OCI-LY3 (cell line): ENCODE measurements at regions not wholly inside any gene's neighbourhood (a gene's known extent, or its start where the extent isn't known, plus 50 kb on each side); places are given as distances from the start of the nearest gene placed in this dataset.

Source experiments
- H2AFZ ChIP-seq: fragments of 200-600, 300-600 bp; shearing (Covaris generic); 2 replicates; pipeline ENCODE4 v1.6.0; 2014; ENCODE audit warnings: antibody characterized with exemption, low read depth, low read length
- H3K27ac ChIP-seq: fragments of 200-600, 300-600 bp; sonication (generic); 2 replicates; pipeline ENCODE4 v1.5.1; 2014; ENCODE audit warnings: mild to moderate bottlenecking, low read length, moderate library complexity, mixed read lengths
- H3K27me3 ChIP-seq: fragments of 200-600, 300-600 bp; sonication (generic); 2 replicates; pipeline ENCODE4 v1.6.1; 2014; ENCODE audit warnings: low read depth, low read length, mixed read lengths
- H3K36me3 ChIP-seq: fragments of 200-600, 300-600 bp; sonication (generic); replicated peaks from 2 replicates; pipeline ENCODE3; 2014; ENCODE audit warnings: low read depth, low read length, mixed read lengths
- H3K4me1 ChIP-seq: fragments of 300-600, 200-600 bp; sonication (generic); 2 replicates; pipeline ENCODE4 v1.6.1; 2014; ENCODE audit warnings: low read length, mixed read lengths
- H3K4me2 ChIP-seq: fragments of 200-600, 300-600 bp; sonication (generic); 2 replicates; pipeline ENCODE4 v1.6.1; 2014; ENCODE audit warnings: low read length, mixed read lengths
- H3K4me3 ChIP-seq: fragments of 300-600, 200-600 bp; sonication (generic); 2 replicates; pipeline ENCODE4 v1.5.1; 2014; ENCODE audit warnings: antibody characterized with exemption, mild to moderate bottlenecking, low read length, moderate library complexity
- H3K79me2 ChIP-seq: fragments of 300-600, 200-600 bp; shearing (Covaris generic); 2 replicates; pipeline ENCODE4 v1.6.1; 2014; ENCODE audit warnings: mild to moderate bottlenecking, low read length, mixed read lengths
- H3K9ac ChIP-seq: fragments of 300-600, 200-600 bp; shearing (Covaris generic); 2 replicates; pipeline ENCODE4 v1.6.0; 2014; ENCODE audit warnings: mild to moderate bottlenecking, low read length, moderate library complexity
- H3K9me3 ChIP-seq: fragments of 200-600, 300-600 bp; shearing (Covaris generic); 2 replicates; pipeline ENCODE4 v1.6.1; 2014; ENCODE audit warnings: low read length, mixed read lengths; ENCODE audit not compliant: insufficient read depth
- H4K20me1 ChIP-seq: fragments of 200-600, 300-600 bp; sonication (generic); 2 replicates; pipeline ENCODE4 v1.6.1; 2016; ENCODE audit warnings: low read length, mixed read lengths; ENCODE audit not compliant: insufficient read depth
- EZH2phosphoT487 ChIP-seq: fragments of 200-600 bp; shearing (Covaris generic); IDR thresholded peaks from 2 replicates; pipeline ENCODE4 v1.6.1; 2018; ENCODE audit warnings: antibody characterized with exemption, mixed run types, low read depth
- TF ChIP-seq, protein P1 (sequence below): fragments of 200-600, 300-600 bp; sonication (generic); IDR thresholded peaks from 2 replicates; pipeline ENCODE4 v1.5.1; 2014; ENCODE audit warnings: antibody characterized with exemption, low read length, low read depth

DNA sequence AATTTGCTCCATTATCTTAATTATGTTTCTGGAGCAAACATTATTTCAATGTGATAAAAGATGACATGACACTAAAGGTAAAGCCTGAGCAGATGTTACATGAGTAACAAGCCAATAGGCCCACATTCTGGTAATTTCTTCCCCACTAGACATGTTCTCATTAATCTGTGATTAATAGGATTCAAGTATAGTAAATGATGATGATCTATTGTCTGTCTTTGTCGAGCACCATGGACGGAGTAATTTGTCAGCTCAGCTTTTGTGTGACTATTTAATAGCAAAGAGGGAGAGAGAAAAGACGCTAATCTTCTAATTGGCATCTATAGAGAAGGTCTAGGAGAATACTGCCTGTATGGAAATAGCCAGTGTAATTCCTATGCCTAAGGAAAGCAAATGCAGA, 62.2 kb upstream of the INSM2 start:
- Histone ChIP-seq H3K4me3 (no peak overlapping the region), H3K36me3 (no peaks in the 10 kb centered on the region), H3K9me3 (no peaks in the 10 kb centered on the region), H3K9ac (no peak overlapping the region), H3K27me3 (peaks cover 8% of the 10 kb centered on the region; the same call in 1 of the 2 replicates), H3K27ac (no peak overlapping the region), H2AFZ (no peak overlapping the region), H3K79me2 (no peaks in the 10 kb centered on the region), H3K4me1 (no peaks in the 10 kb centered on the region), H4K20me1 (no peaks in the 10 kb centered on the region), H3K4me2 (no peak overlapping the region)
- TF ChIP-seq, protein P1, sequence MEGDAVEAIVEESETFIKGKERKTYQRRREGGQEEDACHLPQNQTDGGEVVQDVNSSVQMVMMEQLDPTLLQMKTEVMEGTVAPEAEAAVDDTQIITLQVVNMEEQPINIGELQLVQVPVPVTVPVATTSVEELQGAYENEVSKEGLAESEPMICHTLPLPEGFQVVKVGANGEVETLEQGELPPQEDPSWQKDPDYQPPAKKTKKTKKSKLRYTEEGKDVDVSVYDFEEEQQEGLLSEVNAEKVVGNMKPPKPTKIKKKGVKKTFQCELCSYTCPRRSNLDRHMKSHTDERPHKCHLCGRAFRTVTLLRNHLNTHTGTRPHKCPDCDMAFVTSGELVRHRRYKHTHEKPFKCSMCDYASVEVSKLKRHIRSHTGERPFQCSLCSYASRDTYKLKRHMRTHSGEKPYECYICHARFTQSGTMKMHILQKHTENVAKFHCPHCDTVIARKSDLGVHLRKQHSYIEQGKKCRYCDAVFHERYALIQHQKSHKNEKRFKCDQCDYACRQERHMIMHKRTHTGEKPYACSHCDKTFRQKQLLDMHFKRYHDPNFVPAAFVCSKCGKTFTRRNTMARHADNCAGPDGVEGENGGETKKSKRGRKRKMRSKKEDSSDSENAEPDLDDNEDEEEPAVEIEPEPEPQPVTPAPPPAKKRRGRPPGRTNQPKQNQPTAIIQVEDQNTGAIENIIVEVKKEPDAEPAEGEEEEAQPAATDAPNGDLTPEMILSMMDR, result no peak
- no peak for TF ChIP-seq EZH2phosphoT487

DNA sequence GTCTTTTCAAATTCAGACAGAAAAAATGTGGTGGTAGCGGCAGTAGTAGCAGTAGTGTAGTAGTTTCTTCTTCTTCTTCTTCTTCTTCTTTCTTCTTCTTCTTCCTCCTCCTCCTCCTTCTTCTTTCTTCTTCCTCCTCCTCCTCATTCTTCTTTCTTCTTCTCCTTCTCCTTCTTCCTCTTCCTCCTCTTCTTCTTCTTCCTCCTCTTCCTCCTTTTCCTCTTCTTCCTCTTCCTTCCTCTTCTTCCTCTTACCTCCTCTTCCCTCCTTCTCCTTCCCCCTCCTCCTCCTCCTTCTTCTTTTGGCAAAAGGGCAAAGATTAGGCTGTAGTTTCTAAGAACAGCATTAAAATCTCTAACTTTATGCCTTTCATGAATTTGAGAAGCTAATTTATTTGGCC, 59.6 kb upstream of the INSM2 start:
- TF ChIP-seq EZH2phosphoT487, result no peak
- TF ChIP-seq, protein P1, result no peak
- Histone ChIP-seq H3K4me3 (no peak overlapping the region), H3K9me3 (no peaks in the 10 kb centered on the region), H3K36me3 (no peaks in the 10 kb centered on the region), H3K79me2 (no peaks in the 10 kb centered on the region), H4K20me1 (no peaks in the 10 kb centered on the region), H3K27me3 (peaks cover 8% of the 10 kb centered on the region; the same call in 1 of the 2 replicates), H3K4me2 (no peak overlapping the region), H3K9ac (no peak overlapping the region), H2AFZ (no peak overlapping the region), H3K27ac (no peak overlapping the region), H3K4me1 (peaks cover 2% of the 10 kb centered on the region)

DNA sequence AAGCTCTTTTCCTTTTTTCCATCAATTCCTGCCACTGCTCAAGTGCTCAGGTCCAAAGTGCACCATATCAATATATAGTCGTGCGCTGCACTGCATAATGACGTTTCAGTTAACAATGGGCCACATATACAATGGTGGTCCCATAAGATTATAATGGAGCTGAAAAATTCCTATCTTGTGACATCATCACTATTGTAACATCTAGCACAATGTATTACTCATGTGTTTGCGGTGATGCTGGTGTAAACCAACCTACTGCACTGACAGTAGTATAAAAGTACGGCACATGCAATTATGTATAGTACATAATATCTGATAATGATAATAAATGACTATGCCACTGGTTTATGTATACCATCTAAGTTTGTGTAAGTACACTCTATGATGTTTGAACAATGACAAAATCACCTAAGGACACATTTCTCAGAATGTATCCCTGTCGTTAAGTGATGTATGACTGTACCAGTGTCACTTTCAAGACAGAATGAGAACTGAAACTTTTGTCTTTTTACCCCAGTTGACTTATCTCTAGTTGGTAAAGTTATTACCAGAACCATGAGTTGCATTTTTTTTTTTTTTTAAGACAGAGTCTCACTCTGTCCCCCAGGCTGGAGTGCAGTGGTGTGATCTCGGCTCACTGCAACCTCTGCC, 53.7 kb upstream of the INSM2 start:
- TF ChIP-seq, protein P1, result no peak
- no peak for TF ChIP-seq EZH2phosphoT487
- Histone ChIP-seq H3K27me3 (no peaks in the 10 kb centered on the region), H3K9me3 (no peaks in the 10 kb centered on the region), H3K27ac (peak overlapping the region; percentile 20; the same call in 1 of the 2 replicates), H3K36me3 (no peaks in the 10 kb centered on the region), H3K4me2 (peak overlapping the region; percentile 57), H3K4me3 (no peak overlapping the region), H3K9ac (no peak overlapping the region), H2AFZ (no peak overlapping the region), H4K20me1 (no peaks in the 10 kb centered on the region), H3K79me2 (no peaks in the 10 kb centered on the region), H3K4me1 (peaks cover 19% of the 10 kb centered on the region)

DNA sequence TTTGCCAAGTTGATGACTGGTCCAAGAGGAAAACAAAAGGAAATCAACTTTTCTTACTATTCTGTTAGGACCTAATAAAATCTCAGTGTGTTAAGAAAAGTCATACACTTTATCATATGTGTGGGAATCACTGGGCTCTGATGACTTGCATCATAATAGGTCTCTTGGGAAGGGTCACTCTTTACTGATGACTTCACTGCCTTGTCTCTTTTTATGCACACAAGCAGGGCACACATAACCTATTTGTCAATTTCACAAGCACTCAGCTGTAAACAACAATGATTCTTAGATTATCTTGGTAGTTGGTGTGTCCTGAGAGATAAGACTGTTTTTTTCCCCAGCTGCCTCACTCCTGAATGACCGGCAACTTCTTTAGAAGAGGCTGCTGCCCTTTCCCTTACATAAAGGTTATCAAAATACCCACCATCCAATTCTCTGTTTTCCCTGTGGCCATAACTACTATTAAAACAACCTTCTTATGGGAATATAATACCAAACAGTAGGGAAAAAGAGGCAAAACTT, 50.9 kb upstream of the INSM2 start:
- no peaks in the 10 kb centered on the region for H3K79me2 ChIP-seq
- H3K4me3 ChIP-seq, result no peak overlapping the region
- H2AFZ ChIP-seq, result no peak overlapping the region
- no peaks in the 10 kb centered on the region for H4K20me1 ChIP-seq
- H3K4me1 ChIP-seq, result peaks cover 19% of the 10 kb centered on the region
- H3K9me3 ChIP-seq, result no peaks in the 10 kb centered on the region
- H3K27me3 ChIP-seq, result no peaks in the 10 kb centered on the region
- TF ChIP-seq, protein P1, result no peak
- TF ChIP-seq EZH2phosphoT487, result no peak
- H3K9ac ChIP-seq, result no peak overlapping the region
- no peak overlapping the region for H3K27ac ChIP-seq
- no peaks in the 10 kb centered on the region for H3K36me3 ChIP-seq
- no peak overlapping the region for H3K4me2 ChIP-seq
